ENCODE measurements at regions not wholly inside any gene's neighbourhood (a gene's known extent, or its start where the extent isn't known, plus 50 kb on each side); places are given as distances from the start of the nearest gene placed in this dataset.

DNA sequence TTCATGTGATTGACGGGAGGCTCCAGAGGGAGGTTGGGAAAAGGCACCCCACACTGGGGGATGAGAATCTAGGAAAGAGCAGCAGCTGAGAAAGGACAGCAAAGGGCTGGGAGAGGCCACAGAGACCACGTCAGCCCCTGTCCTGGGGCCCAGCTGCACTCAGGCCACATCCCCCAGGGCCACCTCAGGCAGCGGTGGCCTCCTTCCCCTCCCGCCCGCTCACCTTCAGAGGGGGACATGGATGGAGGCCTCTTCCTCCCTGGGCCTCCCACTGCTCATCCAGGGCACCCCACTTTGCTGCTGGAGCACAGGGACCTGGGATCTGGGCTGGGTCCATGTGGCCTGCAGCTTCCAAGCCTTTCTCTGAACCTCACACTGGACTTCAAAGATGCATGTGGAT, 199.8 kb upstream of the HDAC4 start:
- peaks cover 27 to 39% of the 10 kb centered on the region in 2 donors for H3K4me1 Mint-ChIP-seq
- no peaks in the 10 kb centered on the region for H3K36me3 ChIP-seq (ENCODE audit: control insufficient read depth, insufficient read depth, low read length)
- ATAC-seq (no peak), DNase-seq (no peak)
- H3K27ac ChIP-seq (ENCODE audit: low read length), result no peak overlapping the region
- no peak for TF ChIP-seq CTCF (IDR thresholded peaks at IDR 0.05)
- no peaks in the 10 kb centered on the region for H3K9me3 Mint-ChIP-seq
- intact Hi-C loops (cut with micrococcal nuclease), result no loop called here
- H3K4me1 ChIP-seq (ENCODE audit: control insufficient read depth, insufficient read depth, low read length), result peaks cover 37% of the 10 kb centered on the region
- H3K36me3 Mint-ChIP-seq, result no peaks in the 10 kb centered on the region
- no peaks in the 10 kb centered on the region for H3K27me3 ChIP-seq (ENCODE audit: control insufficient read depth, insufficient read depth, low read length)
- 76% methylated on average over 5 of the region's 5 CpGs for WGBS (ENCODE audit: insufficient coverage)
- H3K4me3 ChIP-seq (ENCODE audit: low read length), result no peak overlapping the region
- no peak overlapping the region for H3K4me3 Mint-ChIP-seq
- no peaks in the 10 kb centered on the region for H3K27me3 Mint-ChIP-seq (ENCODE audit: low read depth in 2 of 2)
- H3K9me3 ChIP-seq (ENCODE audit: control insufficient read depth, insufficient read depth, low read length), result no peaks in the 10 kb centered on the region
- no peak overlapping the region for H3K27ac Mint-ChIP-seq

GRCh38 chr2:239600001-239600593, 199.3 kb upstream of the HDAC4 start:
- Mint-ChIP-seq H3K4me3 (no peak overlapping the region), H3K9me3 (no peaks in the 10 kb centered on the region), H3K36me3 (no peaks in the 10 kb centered on the region), H3K27ac (no peak overlapping the region), H3K4me1 (peaks cover 26 to 39% of the 10 kb centered on the region in 2 donors), H3K27me3 (ENCODE audit: low read depth in 2 of 2) (no peaks in the 10 kb centered on the region)
- ATAC-seq, result no peak
- Histone ChIP-seq H3K9me3 (ENCODE audit: control insufficient read depth, insufficient read depth, low read length) (no peaks in the 10 kb centered on the region), H3K4me3 (ENCODE audit: low read length) (no peak overlapping the region), H3K27me3 (ENCODE audit: control insufficient read depth, insufficient read depth, low read length) (no peaks in the 10 kb centered on the region), H3K4me1 (ENCODE audit: control insufficient read depth, insufficient read depth, low read length) (peaks cover 35% of the 10 kb centered on the region), H3K36me3 (ENCODE audit: control insufficient read depth, insufficient read depth, low read length) (no peaks in the 10 kb centered on the region), H3K27ac (ENCODE audit: low read length) (no peak overlapping the region)
- intact Hi-C loops (cut with micrococcal nuclease), result no loop called here
- no peak for DNase-seq
- TF ChIP-seq CTCF (IDR thresholded peaks at IDR 0.05), result no peak
- WGBS (ENCODE audit: insufficient coverage), result 91% methylated on average over 14 of the region's 14 CpGs

- no peak for TF ChIP-seq CTCF (IDR thresholded peaks at IDR 0.05)
- Histone ChIP-seq H3K27ac (ENCODE audit: low read length) (no peak overlapping the region), H3K36me3 (ENCODE audit: control insufficient read depth, insufficient read depth, low read length) (no peaks in the 10 kb centered on the region), H3K27me3 (ENCODE audit: control insufficient read depth, insufficient read depth, low read length) (no peaks in the 10 kb centered on the region), H3K9me3 (ENCODE audit: control insufficient read depth, insufficient read depth, low read length) (no peaks in the 10 kb centered on the region), H3K4me1 (ENCODE audit: control insufficient read depth, insufficient read depth, low read length) (peaks cover 35% of the 10 kb centered on the region), H3K4me3 (ENCODE audit: low read length) (no peak overlapping the region)
- H3K9me3 Mint-ChIP-seq, result no peaks in the 10 kb centered on the region
- H3K27me3 Mint-ChIP-seq (ENCODE audit: low read depth in 2 of 2), result no peaks in the 10 kb centered on the region
- DNase-seq (no peak), ATAC-seq (no peak)
- no peak overlapping the region for H3K27ac Mint-ChIP-seq
- peaks cover 26 to 39% of the 10 kb centered on the region in 2 donors for H3K4me1 Mint-ChIP-seq
- intact Hi-C loops (cut with micrococcal nuclease), result no loop called here
- 92% methylated on average over 14 of the region's 14 CpGs for WGBS (ENCODE audit: insufficient coverage)
- no peak overlapping the region for H3K4me3 Mint-ChIP-seq
- no peaks in the 10 kb centered on the region for H3K36me3 Mint-ChIP-seq
Observed at GRCh38 chr2:239599299-239599698, 198.5 kb upstream of the HDAC4 start.

DNA sequence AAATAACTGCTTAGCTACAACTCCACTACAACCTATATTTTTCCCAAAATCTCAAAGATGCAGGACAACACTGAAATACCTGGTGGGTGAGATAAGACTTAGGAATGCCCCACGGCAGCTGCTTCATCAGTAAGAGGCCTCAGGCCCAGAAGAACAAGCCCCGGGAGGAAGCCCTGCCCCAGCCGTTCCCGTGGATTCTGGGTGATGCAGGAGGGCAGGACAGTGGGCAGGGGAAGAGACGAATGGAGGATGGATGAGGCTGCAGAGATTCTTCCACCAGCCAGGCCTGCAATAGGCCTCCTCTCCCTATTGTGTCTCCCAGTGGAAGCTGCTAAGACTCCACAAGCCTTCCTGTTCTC, 197.9 kb upstream of the HDAC4 start:
- intact Hi-C loops (cut with micrococcal nuclease), result no loop called here
- no peak overlapping the region for H3K27ac ChIP-seq (ENCODE audit: low read length)
- H3K9me3 ChIP-seq (ENCODE audit: control insufficient read depth, insufficient read depth, low read length), result no peaks in the 10 kb centered on the region
- Mint-ChIP-seq H3K27me3 (ENCODE audit: low read depth in 2 of 2) (no peaks in the 10 kb centered on the region), H3K4me1 (peaks cover 25 to 38% of the 10 kb centered on the region in 2 donors), H3K36me3 (no peaks in the 10 kb centered on the region), H3K4me3 (no peak overlapping the region), H3K9me3 (no peaks in the 10 kb centered on the region), H3K27ac (no peak overlapping the region)
- DNase-seq, result no peak
- H3K36me3 ChIP-seq (ENCODE audit: control insufficient read depth, insufficient read depth, low read length), result no peaks in the 10 kb centered on the region
- H3K4me1 ChIP-seq (ENCODE audit: control insufficient read depth, insufficient read depth, low read length), result peaks cover 35% of the 10 kb centered on the region
- no peaks in the 10 kb centered on the region for H3K27me3 ChIP-seq (ENCODE audit: control insufficient read depth, insufficient read depth, low read length)
- no peak for ATAC-seq
- TF ChIP-seq CTCF (IDR thresholded peaks at IDR 0.05), result no peak
- H3K4me3 ChIP-seq (ENCODE audit: low read length), result no peak overlapping the region
- WGBS (ENCODE audit: insufficient coverage), result 90% methylated on average over 5 of the region's 5 CpGs
